Activated CD4-positive, alpha-beta T cell treated with anti-CD3 and anti-CD28 coated beads for 1 hour (primary cell): ENCODE measurements at regions not wholly inside any gene's neighbourhood (a gene's known extent, or its start where the extent isn't known, plus 50 kb on each side); places are given as distances from the start of the nearest gene placed in this dataset.

ENCODE experiments used
- DNase-seq: peaks from one replicate; pipeline ENCODE4 v3.0.0-alpha.2; 2020

- DNase-seq: no peak
Measured at GRCh38 chr17:77768248-77768852, 190.2 kb upstream of the TNRC6C start.

- DNase-seq: no peak
Measured at GRCh38 chr17:77769215-77769614, 189.3 kb upstream of the TNRC6C start.

GRCh38 chr17:77769762-77770161, 188.7 kb upstream of the TNRC6C start:
- no peak for DNase-seq

GRCh38 chr17:77770331-77771105, 188.0 kb upstream of the TNRC6C start:
- no peak for DNase-seq

GRCh38 chr17:77771145-77771544, 187.4 kb upstream of the TNRC6C start:
- no peak for DNase-seq

GRCh38 chr17:77771587-77771986, 186.9 kb upstream of the TNRC6C start:
- no peak for DNase-seq

GRCh38 chr17:77771998-77772397, 186.5 kb upstream of the TNRC6C start:
- DNase-seq: no peak

- DNase-seq: peak; percentile 53
Measured at GRCh38 chr17:77772461-77772897, 186.0 kb upstream of the TNRC6C start.

GRCh38 chr17:77772899-77773358, 185.6 kb upstream of the TNRC6C start:
- no peak for DNase-seq

GRCh38 chr17:77774182-77774581, 184.3 kb upstream of the TNRC6C start:
- no peak for DNase-seq

- no peak for DNase-seq
Measured at GRCh38 chr17:77778636-77779489, 179.6 kb upstream of the TNRC6C start.

- no peak for DNase-seq
Measured at GRCh38 chr17:77779711-77780539, 178.6 kb upstream of the TNRC6C start.

- no peak for DNase-seq
Measured at GRCh38 chr17:77781536-77781935, 177.0 kb upstream of the TNRC6C start.

GRCh38 chr17:77782201-77782600, 176.3 kb upstream of the TNRC6C start:
- no peak for DNase-seq

- DNase-seq: no peak
Measured at GRCh38 chr17:77782611-77783010, 175.9 kb upstream of the TNRC6C start.

GRCh38 chr17:77783991-77784820, 174.3 kb upstream of the TNRC6C start:
- DNase-seq: peak; percentile 41

- no peak for DNase-seq
Measured at GRCh38 chr17:77785312-77785905, 173.1 kb upstream of the TNRC6C start.

- no peak for DNase-seq
Measured at GRCh38 chr17:77786090-77786489, 172.4 kb upstream of the TNRC6C start.

- no peak for DNase-seq
Measured at GRCh38 chr17:77786740-77787505, 171.6 kb upstream of the TNRC6C start.

- DNase-seq: no peak
Measured at GRCh38 chr17:77790143-77790829, 168.2 kb upstream of the TNRC6C start.
